ENCODE measurements at regions not wholly inside any gene's neighbourhood (a gene's known extent, or its start where the extent isn't known, plus 50 kb on each side); places are given as distances from the start of the nearest gene placed in this dataset.

DNA sequence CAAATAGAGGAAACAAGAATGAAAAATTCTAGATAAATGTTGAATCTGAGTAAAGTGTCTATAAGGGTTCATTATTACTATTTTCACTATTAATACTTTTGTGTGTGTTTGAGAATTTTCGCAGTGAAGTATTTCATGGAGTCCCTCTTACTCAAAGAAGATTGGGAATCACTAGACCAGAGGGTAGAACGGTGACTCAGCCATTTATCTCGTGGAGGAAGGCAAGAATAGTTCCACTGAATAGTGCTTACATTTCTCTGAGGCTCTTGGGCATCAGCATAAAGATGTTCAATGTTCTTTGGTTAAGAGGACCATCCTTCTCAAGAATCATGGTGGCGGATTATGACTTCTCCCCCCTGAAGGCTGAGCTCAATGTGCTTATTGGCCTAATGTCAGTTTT is 376.7 kb upstream of the ARID1B start:
- TF ChIP-seq, protein P1, sequence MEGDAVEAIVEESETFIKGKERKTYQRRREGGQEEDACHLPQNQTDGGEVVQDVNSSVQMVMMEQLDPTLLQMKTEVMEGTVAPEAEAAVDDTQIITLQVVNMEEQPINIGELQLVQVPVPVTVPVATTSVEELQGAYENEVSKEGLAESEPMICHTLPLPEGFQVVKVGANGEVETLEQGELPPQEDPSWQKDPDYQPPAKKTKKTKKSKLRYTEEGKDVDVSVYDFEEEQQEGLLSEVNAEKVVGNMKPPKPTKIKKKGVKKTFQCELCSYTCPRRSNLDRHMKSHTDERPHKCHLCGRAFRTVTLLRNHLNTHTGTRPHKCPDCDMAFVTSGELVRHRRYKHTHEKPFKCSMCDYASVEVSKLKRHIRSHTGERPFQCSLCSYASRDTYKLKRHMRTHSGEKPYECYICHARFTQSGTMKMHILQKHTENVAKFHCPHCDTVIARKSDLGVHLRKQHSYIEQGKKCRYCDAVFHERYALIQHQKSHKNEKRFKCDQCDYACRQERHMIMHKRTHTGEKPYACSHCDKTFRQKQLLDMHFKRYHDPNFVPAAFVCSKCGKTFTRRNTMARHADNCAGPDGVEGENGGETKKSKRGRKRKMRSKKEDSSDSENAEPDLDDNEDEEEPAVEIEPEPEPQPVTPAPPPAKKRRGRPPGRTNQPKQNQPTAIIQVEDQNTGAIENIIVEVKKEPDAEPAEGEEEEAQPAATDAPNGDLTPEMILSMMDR (conservative IDR thresholded peaks at IDR 0.05; ENCODE audit: low read length) = no peak
- TF ChIP-seq EZH2phosphoT487 (IDR thresholded peaks at IDR 0.05; ENCODE audit: borderline replicate concordance, low read depth, low read length) = no peak

All from OCI-LY7 (cell line).